IMR-90 (cell line): ENCODE measurements at regions not wholly inside any gene's neighbourhood (a gene's known extent, or its start where the extent isn't known, plus 50 kb on each side); places are given as distances from the start of the nearest gene placed in this dataset.

ENCODE experiments used
- ATAC-seq: fragments of 200-7000 bp; cut with Tn5 transposase; 2 replicates; pipeline ENCODE4 v1.9.1; 2020; ENCODE audit warnings: low read depth, mild to moderate bottlenecking, moderate library complexity
- BruUV-seq: library from RNA; stranded (reverse); fragments of 400-500 nt; replicated peaks from 2 replicates; lab custom pipeline; 2021; lab: Mats Ljungman, UMichigan
- CTCF ChIA-PET: fragments of 300-600 bp; formaldehyde crosslinking; extraction: SDS; loops from one replicate; lab custom pipeline; 2021; ENCODE audit warnings: antibody characterized with exemption; lab: Yijun Ruan, JAX
- POLR2A ChIA-PET: fragments of 300-600 bp; sonication (Branson Sonifier 250); formaldehyde crosslinking; loops from one replicate; lab custom pipeline; 2022; ENCODE audit warnings: antibody characterized with exemption; ENCODE audit not compliant: unreplicated experiment; lab: Charles Lee
- DNase-seq: peaks from one replicate; pipeline ENCODE4 v3.0.0; 2013
- H2AFZ ChIP-seq: replicated peaks from 2 replicates; pipeline ENCODE3; 2013; ENCODE audit warnings: low read length, mild to moderate bottlenecking; ENCODE audit not compliant: poor library complexity
- H2AK5ac ChIP-seq: 2 replicates; pipeline ENCODE4 v1.6.1; 2013; ENCODE audit warnings: low read depth, low read length, inconsistent platforms
- H2AK9ac ChIP-seq: replicated peaks from 2 replicates; pipeline ENCODE3; 2013; ENCODE audit warnings: mild to moderate bottlenecking, low read depth, low read length, moderate library complexity; ENCODE audit not compliant: poor library complexity
- H2BK120ac ChIP-seq: 2 replicates; pipeline ENCODE4 v1.6.1; 2013; ENCODE audit warnings: low read depth, low read length, inconsistent platforms
- H2BK15ac ChIP-seq: 3 replicates; pipeline ENCODE4 v1.6.1; 2013; ENCODE audit warnings: low read depth, low read length, inconsistent platforms
- H2BK20ac ChIP-seq: 2 replicates; pipeline ENCODE4 v1.6.1; 2013; ENCODE audit warnings: low read depth, mild to moderate bottlenecking, inconsistent platforms, low read length, moderate library complexity
- H2BK5ac ChIP-seq: 2 replicates; pipeline ENCODE4 v1.6.1; 2013; ENCODE audit warnings: mild to moderate bottlenecking, low read depth, low read length, inconsistent platforms; ENCODE audit not compliant: poor library complexity, severe bottlenecking
- H3K14ac ChIP-seq: replicated peaks from 2 replicates; pipeline ENCODE4 v1.6.1; 2013; ENCODE audit warnings: low read depth, low read length, inconsistent platforms
- H3K18ac ChIP-seq: 2 replicates; pipeline ENCODE4 v1.6.1; 2013; ENCODE audit warnings: low read depth, low read length, control low read depth
- H3K23ac ChIP-seq: 2 replicates; pipeline ENCODE4 v1.6.1; 2013; ENCODE audit warnings: low read depth, low read length, inconsistent platforms
- H3K27ac ChIP-seq: 2 replicates; pipeline ENCODE4 v1.5.1; 2013; ENCODE audit warnings: mild to moderate bottlenecking, control low read depth, low read length; ENCODE audit not compliant: insufficient read depth
- H3K27me3 ChIP-seq: 2 replicates; pipeline ENCODE4 v1.6.1; 2013; ENCODE audit warnings: low read length; ENCODE audit not compliant: control insufficient read depth, insufficient read depth
- H3K36me3 ChIP-seq: 2 replicates; pipeline ENCODE4 v1.6.1; 2013; ENCODE audit warnings: low read length, mixed read lengths; ENCODE audit not compliant: control insufficient read depth, insufficient read depth
- H3K4ac ChIP-seq: 2 replicates; pipeline ENCODE4 v1.6.1; 2013; ENCODE audit warnings: low read depth, low read length, inconsistent platforms
- H3K4me1 ChIP-seq: 2 replicates; pipeline ENCODE4 v1.6.1; 2013; ENCODE audit warnings: low read length, mixed read lengths; ENCODE audit not compliant: control insufficient read depth, insufficient read depth
- H3K4me2 ChIP-seq: 2 replicates; pipeline ENCODE4 v1.6.1; 2013; ENCODE audit warnings: low read depth, mild to moderate bottlenecking, control low read depth, low read length, moderate library complexity
- H3K4me3 ChIP-seq: 2 replicates; pipeline ENCODE4 v1.5.1; 2013; ENCODE audit warnings: low read depth, mild to moderate bottlenecking, control low read depth, low read length, moderate library complexity; ENCODE audit not compliant: insufficient read depth
- H3K56ac ChIP-seq: 2 replicates; pipeline ENCODE4 v1.6.1; 2013; ENCODE audit warnings: low read length, inconsistent platforms; ENCODE audit not compliant: insufficient read depth; ENCODE audit errors: extremely low read depth
- H3K79me1 ChIP-seq, 2 experiments: 2 replicates each; pipeline ENCODE4 v1.6.1; 2013; ENCODE audit warnings: low read length in 2 of 2, inconsistent platforms in 1 of 2, low read depth in 1 of 2
- H3K9ac ChIP-seq: 2 replicates; pipeline ENCODE4 v1.6.1; 2013; ENCODE audit warnings: low read depth, low read length, control low read depth
- H3K9me1 ChIP-seq: 2 replicates; pipeline ENCODE4 v1.6.1; 2013; ENCODE audit warnings: low read length, inconsistent platforms; ENCODE audit not compliant: insufficient read depth
- H3K9me3 ChIP-seq: 2 replicates; pipeline ENCODE4 v1.6.1; 2013; ENCODE audit warnings: low read length; ENCODE audit not compliant: control insufficient read depth, insufficient read depth
- H4K20me1 ChIP-seq: 2 replicates; pipeline ENCODE4 v1.6.1; 2013; ENCODE audit warnings: low read length, inconsistent platforms; ENCODE audit not compliant: insufficient read depth
- H4K5ac ChIP-seq: 2 replicates; pipeline ENCODE4 v1.6.1; 2013; ENCODE audit warnings: mild to moderate bottlenecking, low read depth, low read length, control low read depth
- H4K8ac ChIP-seq, 2 experiments: 2 replicates each; pipeline ENCODE4 v1.6.1; 2013; ENCODE audit warnings: low read depth in 2 of 2, low read length in 2 of 2, control low read depth in 1 of 2, inconsistent platforms in 1 of 2
- H4K91ac ChIP-seq: 2 replicates; pipeline ENCODE4 v1.6.1; 2013; ENCODE audit warnings: low read depth, low read length, inconsistent platforms; ENCODE audit not compliant: insufficient read depth
- BHLHE40 ChIP-seq: fragments of 150-350 bp; IDR thresholded peaks from 2 replicates; pipeline ENCODE4 v1.6.1; 2016; ENCODE audit warnings: mild to moderate bottlenecking, low read depth, low read length
- CEBPB ChIP-seq: IDR thresholded peaks from 2 replicates; pipeline ENCODE4 v1.6.1; 2012; ENCODE audit warnings: low read depth, low read length, improper control_type of control experiment
- FOS ChIP-seq: fragments of 150-350 bp; IDR thresholded peaks from 2 replicates; pipeline ENCODE4 v1.6.1; 2016; ENCODE audit warnings: low read depth, low read length
- MAFK ChIP-seq: IDR thresholded peaks from 2 replicates; pipeline ENCODE4 v1.6.1; 2012; ENCODE audit warnings: low read depth, low read length, improper control_type of control experiment
- NFE2L2 ChIP-seq: fragments of 150-350 bp; IDR thresholded peaks from 2 replicates; pipeline ENCODE4 v1.6.1; 2016; ENCODE audit warnings: low read depth, mild to moderate bottlenecking, low read length
- RCOR1 ChIP-seq: IDR thresholded peaks from 2 replicates; pipeline ENCODE4 v1.6.1; 2012; ENCODE audit warnings: mild to moderate bottlenecking, low read length, improper control_type of control experiment; ENCODE audit not compliant: insufficient replicate concordance
- USF2 ChIP-seq: fragments of 150-350 bp; IDR thresholded peaks from 2 replicates; pipeline ENCODE4 v1.6.1; 2017; ENCODE audit warnings: mild to moderate bottlenecking, antibody characterized with exemption, low read length, low read depth
- WGBS, 2 experiments: methylation state at CpG; one replicate each; pipeline versions ENCODE4 v1.1.5 to v1.1.7; 2013; ENCODE audit warnings: missing lambda C conversion rate in 2 of 2; ENCODE audit not compliant: insufficient read length in 1 of 2; ENCODE audit errors: extremely low coverage in 2 of 2; 5-methylcytosine and 5-hydroxymethylcytosine counted together
- dilution Hi-C: fragments of 300-500 bp; cut with HindIII; formaldehyde crosslinking; loops from one replicate; pipeline ENCODE4 v1.14.3; 2018; ENCODE audit warnings: low sequenced_read_pairs; ENCODE audit not compliant: unreplicated experiment
- in situ Hi-C: fragments of 300-500 bp; cut with MboI; formaldehyde crosslinking; loops from 3 replicates; pipeline ENCODE4 v1.14.3; 2019; ENCODE audit warnings: low sequenced_read_pairs, inconsistent platforms, mixed read lengths
- intact Hi-C: fragments of 100-400 bp; cut with micrococcal nuclease; formaldehyde crosslinking; loops from 2 replicates; pipeline ENCODE4 v1.10.0; 2022

GRCh38 chr18:75638776-75639471 is 211.4 kb upstream of the SMIM21 start:
- no peak overlapping the region for H2BK15ac ChIP-seq
- peak overlapping the region; percentile 86 for H2AFZ ChIP-seq
- peak overlapping the region; percentile 43; the same call in 1 of the 2 replicates for H3K18ac ChIP-seq
- WGBS, 2 experiments: 1% methylated on average over 13 of the region's 24 CpGs; no CpG with 5 or more reads in 1 of the 2 experiments
- peak overlapping the region; percentile 61; the same call in 1 of the 2 replicates for H3K27ac ChIP-seq
- ATAC-seq (peak; percentile 69), DNase-seq (peak; percentile 55)
- BruUV-seq: no TSS peak
- H4K8ac ChIP-seq: 0 out of 4 replicates have a peak overlapping the region, but pooled peaks of 1 of the 2 experiments have one; percentile 19
- H3K56ac ChIP-seq: no peak overlapping the region
- no peak overlapping the region for H2BK5ac ChIP-seq
- H2AK9ac ChIP-seq: peak overlapping the region; percentile 58
- H3K36me3 ChIP-seq: no peaks in the 10 kb centered on the region
- H3K9me1 ChIP-seq: no peaks in the 10 kb centered on the region
- 0 out of 2 replicates have a peak overlapping the region, but pooled peaks have one; percentile 30 for H3K14ac ChIP-seq
- TF ChIP-seq FOS (no peak), BHLHE40 (peak; percentile 52; the same call in 1 of the 2 replicates), CEBPB (peak; percentile 97), MAFK (no peak), NFE2L2 (no peak), RCOR1 (no peak), USF2 (peak; percentile 54; the same call in 1 of the 2 replicates)
- peak overlapping the region; percentile 81 for H2BK120ac ChIP-seq
- 0 out of 2 replicates have a peak overlapping the region, but pooled peaks have one; percentile 8 for H2AK5ac ChIP-seq
- peak overlapping the region; percentile 33; the same call in 1 of the 2 replicates for H3K23ac ChIP-seq
- ChIA-PET POLR2A (no interaction called here), CTCF (interaction anchor here (1.4 kb wide), 1 partner anchor 8 kb away, joined by 3 read pairs; no protein-coding TSS in a partner anchor)
- peak overlapping the region; percentile 90 for H3K4me2 ChIP-seq
- peak overlapping the region; percentile 20; the same call in 1 of the 2 replicates for H2BK20ac ChIP-seq
- no peaks in the 10 kb centered on the region for H3K4me1 ChIP-seq
- intact Hi-C loops: loop anchor here (2.0 kb wide), 2 partner anchors 156 to 428 kb away; partner anchors contain the start of gene TSHZ1
- H3K9me3 ChIP-seq: no peaks in the 10 kb centered on the region
- H3K9ac ChIP-seq: peak overlapping the region; percentile 48; the same call in 1 of the 2 replicates
- peak overlapping the region; percentile 32 for H3K4me3 ChIP-seq
- dilution Hi-C loops: no loop called here
- no peaks in the 10 kb centered on the region for H3K79me1 ChIP-seq
- in situ Hi-C loops: no loop called here
- H4K5ac ChIP-seq: peak overlapping the region; percentile 26; the same call in 1 of the 2 replicates
- H4K20me1 ChIP-seq: no peaks in the 10 kb centered on the region
- H3K4ac ChIP-seq: peak overlapping the region; percentile 80
- no peaks in the 10 kb centered on the region; the same call in 1 of the 2 replicates for H3K27me3 ChIP-seq
- peak overlapping the region; percentile 68 for H4K91ac ChIP-seq
